ENCODE measurements at regions not wholly inside any gene's neighbourhood (a gene's known extent, or its start where the extent isn't known, plus 50 kb on each side); places are given as distances from the start of the nearest gene placed in this dataset.

DNA sequence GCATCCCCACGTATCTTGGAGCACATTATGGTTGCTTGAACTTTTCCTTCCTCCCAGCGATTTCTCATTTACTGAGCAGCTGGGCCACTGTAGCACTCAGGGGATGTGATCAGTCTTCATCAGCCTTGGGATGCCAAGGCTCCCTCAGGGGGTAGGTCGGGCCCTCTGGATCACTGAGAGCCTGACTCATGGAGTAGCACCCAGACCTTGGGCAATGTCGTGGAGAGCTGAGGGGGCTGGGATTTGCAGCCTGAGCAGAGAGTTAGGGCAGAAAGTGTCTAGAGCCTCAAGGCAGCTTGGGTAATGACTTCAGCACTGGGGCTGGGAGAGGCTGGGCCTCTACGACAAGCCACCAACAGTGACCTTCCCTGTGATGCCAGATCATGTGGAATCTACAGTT lies 86.5 kb upstream of the CXCL12 start:
- TF ChIP-seq, protein P1, sequence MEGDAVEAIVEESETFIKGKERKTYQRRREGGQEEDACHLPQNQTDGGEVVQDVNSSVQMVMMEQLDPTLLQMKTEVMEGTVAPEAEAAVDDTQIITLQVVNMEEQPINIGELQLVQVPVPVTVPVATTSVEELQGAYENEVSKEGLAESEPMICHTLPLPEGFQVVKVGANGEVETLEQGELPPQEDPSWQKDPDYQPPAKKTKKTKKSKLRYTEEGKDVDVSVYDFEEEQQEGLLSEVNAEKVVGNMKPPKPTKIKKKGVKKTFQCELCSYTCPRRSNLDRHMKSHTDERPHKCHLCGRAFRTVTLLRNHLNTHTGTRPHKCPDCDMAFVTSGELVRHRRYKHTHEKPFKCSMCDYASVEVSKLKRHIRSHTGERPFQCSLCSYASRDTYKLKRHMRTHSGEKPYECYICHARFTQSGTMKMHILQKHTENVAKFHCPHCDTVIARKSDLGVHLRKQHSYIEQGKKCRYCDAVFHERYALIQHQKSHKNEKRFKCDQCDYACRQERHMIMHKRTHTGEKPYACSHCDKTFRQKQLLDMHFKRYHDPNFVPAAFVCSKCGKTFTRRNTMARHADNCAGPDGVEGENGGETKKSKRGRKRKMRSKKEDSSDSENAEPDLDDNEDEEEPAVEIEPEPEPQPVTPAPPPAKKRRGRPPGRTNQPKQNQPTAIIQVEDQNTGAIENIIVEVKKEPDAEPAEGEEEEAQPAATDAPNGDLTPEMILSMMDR (IDR thresholded peaks at IDR 0.05; ENCODE audit: insufficient read depth, low read depth, low read length, missing control alignments): no peak
- no peak for DNase-seq (ENCODE audit: low read depth)
- no peak overlapping the region for H3K4me3 ChIP-seq (ENCODE audit: low read length)

DNA sequence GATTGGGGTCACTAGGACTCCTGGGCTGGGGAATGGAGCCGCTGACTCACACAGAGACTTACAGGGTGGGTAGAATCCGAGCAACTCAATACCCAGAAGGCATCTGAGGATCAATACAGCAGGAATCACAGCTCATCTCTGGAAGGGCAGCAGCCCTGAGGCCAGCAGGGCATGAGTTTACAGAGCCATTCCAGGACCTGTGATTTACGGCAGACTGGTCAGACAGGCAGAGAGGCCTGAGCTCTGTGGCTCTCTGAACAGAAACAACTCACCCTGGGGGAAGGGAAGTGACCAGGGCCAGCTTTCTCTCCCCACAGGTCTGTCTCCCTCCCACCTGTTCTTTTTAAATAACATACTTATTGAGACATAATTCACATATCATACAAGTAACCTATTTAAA lies 88.2 kb upstream of the CXCL12 start:
- DNase-seq (ENCODE audit: low read depth): no peak
- TF ChIP-seq, protein P1 (IDR thresholded peaks at IDR 0.05; ENCODE audit: insufficient read depth, low read depth, low read length, missing control alignments): no peak

DNA sequence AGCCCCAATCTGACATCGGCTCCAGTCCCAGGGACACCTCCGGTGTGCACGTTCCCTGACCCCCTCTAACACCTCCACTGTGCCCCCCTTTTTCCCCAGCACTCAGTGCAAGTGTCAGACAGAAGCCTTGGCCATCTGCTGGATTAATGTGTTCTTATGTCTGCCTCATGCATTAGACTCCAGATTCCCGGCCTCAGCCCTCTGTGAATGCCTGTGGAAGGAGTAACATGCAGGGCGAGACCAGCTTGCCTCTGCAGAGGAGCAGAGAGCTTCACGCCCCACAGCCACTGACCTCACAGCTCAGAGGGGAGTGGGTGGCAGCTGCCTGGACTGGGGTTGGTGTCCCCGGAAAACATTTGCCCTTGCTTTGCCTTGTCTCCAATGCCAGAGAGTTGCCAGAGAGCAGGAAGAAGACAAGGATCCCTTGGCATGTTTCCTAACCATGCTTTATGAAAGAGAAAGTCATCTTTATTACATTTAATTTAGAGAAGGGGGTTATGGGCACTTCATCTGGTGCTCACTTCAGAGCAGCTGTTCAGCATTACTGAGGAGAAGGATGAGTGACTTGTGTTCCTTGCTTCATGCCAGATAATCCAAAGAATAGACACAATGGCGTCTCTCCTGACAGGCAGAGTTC lies 91.6 kb upstream of the CXCL12 start:
- DNase-seq (ENCODE audit: low read depth): no peak
- TF ChIP-seq, protein P1 (IDR thresholded peaks at IDR 0.05; ENCODE audit: insufficient read depth, low read depth, low read length, missing control alignments): no peak
- H3K4me3 ChIP-seq (ENCODE audit: low read length): no peak overlapping the region

More for the DNA sequence above, 88.2 kb upstream of the CXCL12 start:
- no peak overlapping the region for H3K4me3 ChIP-seq (ENCODE audit: low read length)

DNA sequence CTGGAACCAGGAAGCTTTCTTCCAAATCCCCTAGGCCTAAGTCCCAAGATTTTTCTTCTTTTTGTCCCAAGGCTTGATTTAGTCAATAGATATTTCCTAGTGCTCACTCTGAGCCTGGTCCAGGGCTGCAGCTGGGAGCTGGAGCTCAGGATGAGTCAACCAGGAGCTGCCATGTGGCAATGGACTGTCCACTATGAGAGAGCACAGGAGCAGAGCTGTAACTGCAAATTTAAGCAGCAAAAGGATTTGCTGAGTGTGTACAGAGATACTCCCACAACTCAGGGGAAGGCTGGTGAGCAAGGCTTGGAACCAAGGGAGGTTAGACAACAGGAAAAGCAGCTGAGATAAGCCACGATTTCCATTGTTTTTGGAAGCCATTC lies 92.1 kb upstream of the CXCL12 start:
- DNase-seq (ENCODE audit: low read depth): no peak
- TF ChIP-seq, protein P1 (IDR thresholded peaks at IDR 0.05; ENCODE audit: insufficient read depth, low read depth, low read length, missing control alignments): no peak

DNA sequence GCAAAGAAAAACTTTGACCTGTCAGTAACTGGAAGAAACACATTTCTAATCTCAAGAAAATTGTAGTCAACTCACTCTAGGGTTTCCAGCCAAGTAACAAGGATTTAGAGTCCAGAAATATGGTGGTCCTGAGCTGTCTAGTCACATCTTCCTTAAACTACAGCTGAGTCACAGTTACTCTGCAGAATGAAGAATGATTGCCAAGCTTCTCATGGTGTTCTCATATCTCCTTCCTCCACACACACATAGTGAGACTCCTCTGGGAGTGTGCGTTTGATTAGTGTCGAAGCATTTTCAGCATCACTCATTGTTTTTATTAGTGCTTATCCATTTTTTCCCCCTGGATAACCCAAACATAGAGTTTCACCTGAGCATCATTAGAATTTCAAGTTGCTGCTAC lies 93.1 kb upstream of the CXCL12 start:
- TF ChIP-seq, protein P1 (IDR thresholded peaks at IDR 0.05; ENCODE audit: insufficient read depth, low read depth, low read length, missing control alignments): no peak
- H3K4me3 ChIP-seq (ENCODE audit: low read length): no peak overlapping the region
- DNase-seq (ENCODE audit: low read depth): no peak

More for the DNA sequence above, 92.1 kb upstream of the CXCL12 start:
- H3K4me3 ChIP-seq (ENCODE audit: low read length): no peak overlapping the region

DNA sequence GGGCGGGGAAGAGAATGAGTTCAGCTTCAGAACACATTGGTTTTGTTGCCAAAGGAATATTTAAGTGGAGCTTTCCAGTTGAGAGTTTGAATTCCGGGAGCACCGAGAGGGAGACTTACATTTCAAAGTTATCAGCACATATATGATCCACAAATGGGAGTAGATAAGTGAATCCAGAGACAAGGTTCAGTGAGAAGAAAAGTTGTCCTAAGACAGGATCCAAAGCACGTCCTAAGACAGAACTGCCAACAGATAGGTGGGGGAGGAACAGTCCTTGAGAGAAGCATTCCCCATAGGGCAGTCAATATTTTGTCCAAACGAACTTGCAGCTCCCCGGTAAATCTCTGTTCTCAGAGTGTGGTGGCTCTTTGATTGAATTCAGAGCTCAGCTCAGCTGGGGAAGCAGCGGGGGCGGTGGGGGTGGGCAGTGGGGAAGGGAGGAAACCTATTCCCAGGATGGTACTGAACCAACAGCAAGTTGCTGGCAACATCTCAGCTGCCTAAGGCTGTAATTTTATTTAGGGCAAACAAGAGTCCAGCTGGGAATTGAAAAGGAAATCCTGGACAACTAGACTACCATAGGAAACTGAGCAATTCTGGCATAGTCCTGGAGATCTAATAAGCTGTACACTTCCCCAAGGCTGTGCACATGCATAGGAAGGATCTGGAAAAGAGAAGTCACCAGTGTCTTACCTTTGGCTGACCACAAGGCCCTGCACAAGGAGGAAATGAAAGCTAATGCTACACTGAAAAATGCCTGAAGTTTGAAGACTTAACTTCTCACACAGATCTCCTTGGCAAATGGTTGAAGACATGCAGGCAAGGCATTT lies 94.2 kb upstream of the CXCL12 start:
- no peak for DNase-seq (ENCODE audit: low read depth)
- H3K4me3 ChIP-seq (ENCODE audit: low read length): no peak overlapping the region
- TF ChIP-seq, protein P1 (IDR thresholded peaks at IDR 0.05; ENCODE audit: insufficient read depth, low read depth, low read length, missing control alignments): no peak

All from epithelial cell of esophagus (primary cell).